HG02588 (cell line): ENCODE measurements at regions not wholly inside any gene's neighbourhood (a gene's known extent, or its start where the extent isn't known, plus 50 kb on each side); places are given as distances from the start of the nearest gene placed in this dataset.
"Not testable (repeated sequence)": the region's sequence is repeated elsewhere in the genome, so short reads cannot be mapped to it uniquely, and the experiment has no call there.

Source experiments
- ATAC-seq: cut with Tn5 transposase; IDR thresholded peaks from one replicate; pipeline ENCODE4 v1.9.1; 2021; ENCODE audit warnings: mild to moderate bottlenecking, moderate library complexity; ENCODE audit not compliant: unreplicated experiment

DNA sequence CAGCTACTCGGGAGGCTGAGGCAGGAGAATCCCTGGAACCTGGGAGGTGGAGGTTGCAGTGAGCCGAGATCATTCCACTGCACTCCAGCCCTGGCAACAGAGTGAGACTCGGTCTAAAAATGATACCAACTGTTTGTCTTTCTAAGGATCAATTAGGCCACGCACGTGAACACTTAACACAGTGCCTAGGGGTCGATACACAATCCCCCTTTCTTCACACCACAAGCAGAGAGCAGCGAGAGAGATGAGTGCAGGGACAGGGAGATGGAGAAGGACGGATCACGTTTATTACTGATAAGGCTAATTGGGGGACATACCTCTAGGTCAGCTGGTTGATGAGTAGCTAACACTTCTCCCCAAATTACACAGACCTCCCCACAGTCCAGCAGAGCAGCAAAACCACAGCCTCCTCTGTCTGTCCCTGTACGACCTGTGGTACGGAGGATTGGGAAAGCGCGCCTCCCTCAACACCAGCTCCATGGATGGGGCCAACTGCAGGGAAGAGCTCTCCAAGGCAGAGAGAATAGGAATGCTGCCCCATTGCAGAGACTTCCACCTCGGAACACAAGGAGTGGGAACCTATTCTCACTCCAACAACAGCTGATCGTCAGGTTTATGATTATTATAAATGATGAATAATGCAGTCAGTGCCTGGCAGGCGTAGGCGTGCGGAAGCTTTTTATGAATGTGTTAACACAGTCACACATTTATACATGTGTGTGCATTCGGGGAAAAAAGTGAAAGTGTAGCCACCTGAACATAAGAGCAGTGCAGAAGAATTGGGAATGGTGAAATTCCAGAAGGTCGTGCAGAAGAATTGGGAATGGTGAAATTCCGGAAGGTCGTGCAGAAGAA, 155.1 kb downstream of the C16orf95 start:
- no peak for ATAC-seq

DNA sequence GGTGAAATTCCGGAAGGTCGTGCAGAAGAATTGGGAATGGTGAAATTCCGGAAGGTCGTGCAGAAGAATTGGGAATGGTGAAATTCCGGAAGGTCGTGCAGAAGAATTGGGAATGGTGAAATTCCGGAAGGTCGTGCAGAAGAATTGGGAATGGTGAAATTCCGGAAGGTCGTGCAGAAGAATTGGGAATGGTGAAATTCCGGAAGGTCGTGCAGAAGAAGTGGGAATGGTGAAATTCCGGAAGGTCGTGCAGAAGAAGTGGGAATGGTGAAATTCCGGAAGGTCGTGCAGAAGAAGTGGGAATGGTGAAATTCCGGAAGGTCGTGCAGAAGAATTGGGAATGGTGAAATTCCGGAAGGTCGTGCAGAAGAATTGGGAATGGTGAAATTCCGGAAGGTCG, 154.4 kb downstream of the C16orf95 start:
- ATAC-seq = not testable (repeated sequence)

DNA sequence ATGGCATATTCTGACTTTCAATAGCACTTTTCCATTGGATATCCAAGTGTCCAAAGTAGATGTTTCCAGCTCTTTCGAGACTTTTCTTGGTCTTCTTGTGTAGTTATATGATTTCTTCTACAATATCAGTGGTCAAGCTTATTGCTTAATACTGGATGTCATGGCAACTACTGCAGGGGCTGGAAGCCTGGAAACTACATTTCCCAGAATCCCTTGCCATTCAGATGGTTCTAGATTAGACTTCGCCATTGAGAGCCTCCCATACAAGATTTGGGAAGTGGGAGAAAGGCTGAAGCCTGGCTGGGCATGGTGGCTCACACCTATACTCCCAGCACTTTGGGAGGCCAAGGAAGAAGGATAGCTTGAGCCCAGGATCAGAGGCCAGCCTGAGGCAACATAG, 153.6 kb downstream of the C16orf95 start:
- no peak for ATAC-seq

DNA sequence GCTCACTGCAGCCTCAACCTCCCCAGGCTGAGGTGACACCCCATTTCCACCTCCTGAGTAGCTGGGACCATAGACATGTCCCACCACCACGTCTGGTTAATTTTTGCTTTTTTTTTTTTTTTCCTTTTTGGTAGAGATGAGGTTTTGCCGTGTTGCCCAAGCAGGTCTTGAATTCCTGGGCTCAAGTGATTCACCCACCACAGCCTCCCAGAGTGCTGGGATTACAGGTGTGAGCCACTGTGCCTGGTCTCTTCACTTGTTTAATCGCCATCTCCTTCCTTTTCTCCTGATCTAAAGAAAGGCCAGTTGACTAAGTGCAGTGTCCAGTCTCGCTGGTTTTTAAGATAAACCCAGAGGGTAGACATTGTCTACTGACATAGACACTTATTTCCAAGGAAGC, 152.0 kb downstream of the C16orf95 start:
- ATAC-seq = no peak

DNA sequence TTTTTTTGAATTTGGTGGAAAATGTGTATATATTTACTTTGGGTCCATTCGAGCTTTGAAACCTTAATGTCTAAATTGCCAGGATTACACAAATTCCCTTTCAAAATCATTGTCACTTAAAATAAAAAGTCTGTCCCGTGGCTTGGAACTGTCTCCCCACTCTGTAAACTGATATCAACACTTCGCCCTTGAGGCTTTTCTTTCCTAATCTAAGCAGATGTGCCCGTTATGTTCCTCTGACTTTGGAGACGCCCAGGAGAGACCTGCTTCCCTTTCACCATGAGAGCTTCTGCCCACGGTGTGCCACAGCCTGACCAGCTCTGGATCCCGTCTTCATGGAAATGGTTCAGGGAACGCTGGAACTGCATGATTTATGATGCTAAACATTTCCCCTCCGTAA, 151.3 kb downstream of the C16orf95 start:
- no peak for ATAC-seq

DNA sequence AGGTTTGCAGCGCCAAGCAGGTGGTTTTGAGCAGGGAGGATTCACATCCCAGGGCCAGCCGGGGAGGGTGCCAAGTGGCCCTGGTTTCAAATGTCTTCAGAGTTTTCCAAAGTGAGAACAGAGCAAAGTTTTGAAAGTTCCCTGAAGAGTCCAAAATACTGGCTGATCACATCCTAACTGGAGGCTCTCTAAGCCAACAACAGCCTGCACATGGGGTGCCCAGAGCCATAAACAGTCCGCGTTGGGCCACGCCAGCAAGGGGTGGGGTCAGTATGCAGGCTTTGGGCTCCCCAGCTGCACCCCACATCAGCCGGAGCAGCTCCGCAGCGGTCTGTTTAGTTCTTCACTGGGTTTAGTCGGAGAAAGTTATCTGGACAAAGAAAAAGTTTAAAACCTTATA, 150.9 kb downstream of the C16orf95 start:
- no peak for ATAC-seq

DNA sequence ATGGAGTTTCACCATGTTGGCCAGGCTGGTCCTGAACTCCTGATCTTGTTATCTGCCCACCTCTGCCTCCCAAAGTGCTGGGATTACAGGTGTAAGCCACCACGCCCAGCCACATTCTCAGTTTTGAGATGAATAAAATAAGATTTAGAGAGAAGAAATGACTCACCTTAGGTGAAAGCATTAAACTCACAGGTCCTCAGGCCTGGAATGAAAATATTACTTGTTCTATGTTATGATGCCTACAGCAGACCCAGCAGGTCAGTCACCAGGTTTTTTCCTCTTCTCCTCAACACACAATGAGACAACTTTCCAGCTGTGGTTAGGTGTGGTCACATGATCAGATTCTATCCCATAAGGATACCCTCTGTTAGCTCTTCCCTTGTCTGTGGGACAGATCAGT, 150.3 kb downstream of the C16orf95 start:
- ATAC-seq = no peak

DNA sequence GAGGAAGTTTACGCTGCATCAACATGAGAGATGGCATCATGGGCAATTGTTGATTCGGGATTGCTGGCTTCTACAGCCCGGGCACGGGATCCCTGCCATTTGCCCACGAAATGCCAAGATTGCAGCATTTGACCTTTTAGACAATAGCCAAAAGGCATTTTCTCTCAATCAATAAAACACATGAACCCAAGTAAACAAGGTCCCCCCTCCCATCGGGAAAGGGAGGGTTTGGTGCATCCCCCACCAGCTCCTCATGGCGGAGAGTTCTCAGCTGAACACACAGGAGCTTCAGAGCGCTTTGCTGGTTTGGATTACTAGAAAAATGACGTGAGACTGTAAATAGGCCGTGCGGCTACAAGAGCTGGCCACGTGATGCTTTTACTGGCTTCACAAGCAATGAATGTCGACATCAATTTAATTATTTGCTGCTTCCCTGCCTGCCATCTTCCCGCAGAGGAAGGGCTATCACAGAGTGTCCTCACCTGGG, 147.6 kb downstream of the C16orf95 start:
- ATAC-seq = no peak

DNA sequence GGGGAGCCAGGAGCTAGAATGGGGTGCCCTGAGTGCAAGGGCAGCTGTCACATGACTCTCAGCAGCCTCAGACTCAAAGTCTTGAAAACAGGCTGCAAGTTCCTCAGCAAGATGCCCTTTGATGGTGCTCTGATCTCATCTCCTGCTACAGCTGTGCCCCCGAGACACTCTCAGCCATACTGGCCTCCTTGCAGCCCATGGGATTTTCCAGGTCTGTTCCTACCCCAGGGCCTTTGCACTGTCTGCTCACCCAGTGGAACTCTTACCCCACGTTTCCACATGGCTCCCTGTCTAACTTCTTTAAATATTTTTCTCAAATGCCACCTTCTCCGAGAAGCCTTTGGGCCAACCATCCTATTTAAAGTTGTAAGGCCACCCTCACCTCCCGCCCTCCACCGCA, 146.9 kb downstream of the C16orf95 start:
- no peak for ATAC-seq

DNA sequence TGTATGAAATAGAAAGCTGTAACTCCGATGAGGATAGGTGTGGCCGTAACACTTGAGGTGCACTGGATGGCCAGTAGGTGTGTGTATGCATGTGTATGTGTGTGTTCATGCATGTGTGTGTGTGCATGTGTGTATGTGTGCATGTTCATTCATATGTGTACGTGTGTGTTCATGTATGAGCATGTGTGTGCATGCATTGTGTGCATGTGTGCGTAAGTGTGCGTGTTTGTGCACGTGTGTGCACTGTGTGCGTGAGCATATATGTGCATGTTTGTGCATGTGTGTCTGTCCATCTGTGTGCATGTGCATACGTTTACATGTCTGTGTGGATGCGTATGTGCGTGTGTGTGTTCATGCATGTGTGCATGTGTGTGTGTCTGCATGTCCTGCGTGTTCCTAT, 145.5 kb downstream of the C16orf95 start:
- no peak for ATAC-seq

DNA sequence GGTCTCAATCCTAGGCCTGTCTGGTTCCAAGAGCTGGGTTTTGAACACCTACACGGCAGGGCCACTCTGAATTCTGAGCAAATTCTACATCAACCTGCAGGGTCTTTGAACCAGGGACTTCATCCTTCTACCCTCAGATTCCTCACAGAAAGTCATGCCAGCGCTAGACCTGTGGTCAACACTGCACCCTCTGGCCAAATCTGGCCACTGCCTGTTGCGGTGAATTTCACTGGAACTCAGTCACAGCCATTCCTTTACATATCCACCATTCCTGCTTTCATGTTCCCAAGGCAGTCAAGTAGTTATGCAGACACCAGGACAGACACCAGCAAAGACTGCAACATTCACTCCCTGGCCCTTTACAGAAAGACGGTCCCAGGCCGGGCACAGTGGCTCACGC, 144.6 kb downstream of the C16orf95 start:
- no peak for ATAC-seq

DNA sequence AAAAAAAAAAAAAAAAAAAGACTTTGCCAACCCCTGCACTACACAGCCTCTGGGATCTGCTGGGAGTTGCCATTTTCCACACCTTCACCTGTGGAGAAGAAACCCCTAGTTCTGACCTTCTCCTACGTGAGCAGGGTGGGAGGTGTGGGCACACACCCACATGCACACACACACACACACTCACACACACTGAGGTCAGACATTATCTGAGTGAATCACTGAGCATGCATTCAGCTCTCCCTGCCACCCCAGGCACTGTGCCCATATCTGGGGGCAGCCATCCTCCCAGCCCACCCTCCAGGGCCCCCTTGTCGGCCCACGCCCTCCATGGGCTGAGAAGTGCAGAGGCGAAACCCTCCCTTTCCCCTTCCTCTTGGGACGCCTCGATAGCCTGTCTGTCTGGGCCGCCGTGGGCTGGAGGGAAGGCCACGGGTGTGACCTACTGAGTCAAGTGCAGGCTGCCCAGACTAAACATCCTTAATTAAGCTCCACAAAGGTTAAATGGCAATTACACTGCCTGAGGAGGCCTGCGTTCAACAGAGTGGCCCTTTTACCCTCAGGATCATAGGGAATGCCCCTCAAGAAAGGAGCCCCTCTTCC, 143.8 kb downstream of the C16orf95 start:
- ATAC-seq = no peak

DNA sequence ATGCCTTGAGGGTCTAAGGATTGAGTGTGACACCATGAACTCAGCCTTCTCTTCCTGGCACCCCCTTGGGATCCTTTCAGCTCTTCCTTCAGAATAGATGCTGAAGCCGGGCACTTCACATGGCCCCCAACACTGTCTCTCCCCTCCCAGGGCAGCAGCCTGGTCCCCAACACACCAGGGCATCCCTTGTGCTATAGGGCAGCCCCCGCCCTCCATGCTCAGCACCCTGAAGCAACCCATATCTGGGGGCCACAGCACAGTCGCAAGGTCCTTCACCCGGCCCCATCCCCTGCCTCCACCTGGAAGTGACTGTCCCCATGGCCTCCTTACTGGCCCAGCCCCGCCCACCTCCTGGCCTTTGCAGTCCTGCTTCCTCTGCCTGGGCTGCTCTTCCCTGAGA, 143.1 kb downstream of the C16orf95 start:
- no peak for ATAC-seq

DNA sequence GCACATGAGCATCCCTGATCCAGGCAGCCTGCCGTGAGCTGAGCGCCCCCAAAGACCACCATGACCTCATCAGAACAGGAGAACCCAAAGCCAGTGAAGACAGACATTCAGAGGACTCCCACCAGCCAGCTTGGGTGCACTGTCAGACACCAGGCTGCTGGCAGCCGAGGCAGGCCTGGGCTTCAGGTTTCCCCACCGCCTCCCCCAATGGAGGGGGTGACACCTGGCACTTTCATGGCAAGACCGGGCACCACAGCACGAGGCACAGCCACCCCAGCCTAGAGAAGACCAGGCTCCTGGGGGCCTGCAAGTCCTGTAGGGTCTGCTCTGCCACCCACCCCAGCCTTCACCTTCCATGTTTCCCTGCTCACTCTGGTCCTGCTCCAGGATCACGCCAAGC, 140.5 kb downstream of the C16orf95 start:
- no peak for ATAC-seq

DNA sequence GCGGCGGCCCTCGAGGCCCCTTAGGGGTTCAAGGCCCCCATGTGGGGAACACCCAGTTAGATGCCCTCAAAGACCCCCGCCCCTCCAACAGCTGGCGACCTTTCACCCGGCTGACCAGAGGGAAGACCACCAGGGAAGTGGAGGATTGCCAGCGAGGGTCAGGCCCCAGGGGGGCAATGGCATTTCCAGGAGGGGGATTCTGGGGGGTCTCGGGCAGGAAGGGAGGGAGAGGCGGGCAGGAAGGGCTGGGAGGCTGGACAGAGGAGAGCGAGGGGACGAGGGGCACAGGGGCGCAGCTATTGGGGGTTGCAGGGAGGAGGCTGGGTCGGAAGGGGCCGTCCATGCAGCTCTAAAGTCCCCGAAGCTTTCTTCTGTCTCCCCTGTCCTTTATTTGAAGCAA, 139.5 kb downstream of the C16orf95 start:
- ATAC-seq = no peak

DNA sequence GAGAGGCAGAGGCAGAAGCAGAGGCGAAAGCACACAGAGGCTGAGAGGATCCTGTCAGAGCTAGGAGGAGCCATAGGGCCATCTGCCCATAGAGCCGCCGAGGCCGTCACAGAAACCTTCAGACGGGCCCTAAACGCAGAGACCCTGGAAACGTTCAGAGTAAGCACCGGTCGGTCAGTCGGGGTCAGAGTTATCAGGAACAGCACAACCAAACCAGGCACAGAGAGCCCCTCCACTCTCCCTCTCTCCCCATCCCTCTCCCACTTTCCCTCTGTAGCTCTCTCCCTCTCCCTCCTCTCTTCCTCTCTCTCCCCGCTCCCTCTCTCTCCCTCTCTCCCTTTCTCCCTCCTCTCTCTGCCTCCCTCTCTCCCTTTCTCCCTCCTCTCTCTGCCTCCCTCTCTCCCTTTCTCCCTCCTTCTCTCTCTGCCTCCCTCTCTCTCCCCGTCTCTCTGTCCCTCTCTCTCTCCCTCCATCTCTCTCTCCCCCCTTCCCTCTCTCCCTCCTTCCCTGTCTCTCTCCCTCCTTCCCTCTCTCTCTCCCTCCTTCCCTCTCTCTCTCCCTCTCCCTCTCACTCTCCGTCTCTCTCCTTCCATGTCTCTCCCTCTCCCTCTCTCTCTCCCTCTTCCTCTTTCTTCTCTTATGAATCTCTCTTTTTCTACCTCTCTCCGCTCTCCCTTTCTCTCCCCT, 138.9 kb downstream of the C16orf95 start:
- no peak for ATAC-seq

DNA sequence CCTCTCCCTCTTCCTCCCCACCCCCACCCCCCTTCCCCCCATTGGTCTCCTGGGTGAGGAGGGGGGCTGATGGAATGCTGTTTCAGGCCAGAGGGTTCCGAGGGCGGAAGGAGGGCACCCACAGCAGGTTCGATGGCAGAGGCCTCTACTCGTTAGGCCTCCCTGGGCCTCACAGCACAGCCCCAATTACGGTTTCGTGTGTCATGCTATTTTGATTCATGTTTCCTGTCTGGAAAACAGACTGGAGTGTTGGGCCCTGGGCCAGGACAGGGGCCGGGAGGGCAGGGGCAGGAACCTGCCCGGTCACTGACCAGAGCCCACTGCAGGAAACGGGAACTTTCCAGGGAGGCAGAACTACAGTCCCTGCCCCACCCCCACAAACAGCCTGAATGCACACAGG, 138.2 kb downstream of the C16orf95 start:
- ATAC-seq = no peak

DNA sequence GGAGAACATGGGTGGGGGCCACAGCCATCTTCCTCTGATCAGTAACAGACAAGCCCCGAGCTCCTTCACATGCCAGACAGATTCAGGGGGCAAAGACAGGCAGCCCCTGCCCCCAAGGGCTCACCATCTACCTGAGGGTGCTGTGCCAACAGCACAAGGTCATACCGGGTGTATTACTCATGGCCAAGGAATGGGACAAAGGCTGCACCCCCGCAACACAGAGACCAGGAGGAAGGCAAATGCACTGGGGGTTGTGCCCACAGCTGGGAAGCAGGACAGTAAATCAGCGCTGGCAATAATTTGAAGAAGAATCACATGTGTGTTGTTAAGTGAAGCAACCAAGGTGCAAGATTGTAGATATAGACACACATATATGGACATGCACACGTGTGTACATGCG, 137.1 kb downstream of the C16orf95 start:
- no peak for ATAC-seq

DNA sequence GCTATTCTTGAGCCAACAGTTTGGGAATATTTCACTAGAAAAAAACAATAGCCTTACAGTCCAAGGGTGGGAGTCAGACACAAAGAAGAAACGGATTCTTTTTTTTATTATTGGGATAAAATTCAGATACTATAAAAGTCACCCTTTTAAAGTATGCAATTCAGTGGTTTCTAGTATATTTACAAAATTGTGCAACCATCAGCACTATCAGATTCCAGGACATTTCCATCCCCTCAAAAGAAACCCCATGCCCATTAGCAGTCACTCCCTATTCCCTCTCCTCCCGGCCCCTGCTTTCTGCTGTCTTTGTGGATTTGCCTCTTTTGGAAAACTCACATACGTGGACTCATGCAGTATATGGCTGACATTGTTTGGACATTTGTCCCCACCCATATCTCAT, 134.4 kb downstream of the C16orf95 start:
- ATAC-seq = no peak

DNA sequence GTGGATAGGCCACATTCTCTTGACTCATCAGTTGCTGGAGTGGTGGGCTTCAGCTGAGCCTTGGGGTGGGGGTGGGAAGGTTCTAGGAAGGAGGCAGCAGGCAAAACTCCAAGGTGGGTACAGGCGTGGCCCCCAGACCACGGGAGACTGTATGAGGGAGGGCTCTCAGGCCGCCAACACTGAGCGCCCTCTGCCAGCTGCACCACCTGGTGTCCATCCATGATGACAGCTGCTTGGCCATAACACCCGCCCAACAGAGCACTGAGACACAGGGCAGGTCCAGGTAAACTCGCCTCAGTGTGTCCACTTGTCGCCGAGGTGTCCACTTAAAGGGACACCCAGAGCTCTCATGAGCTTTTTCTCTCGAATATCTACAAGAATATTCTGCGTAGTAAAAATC, 133.5 kb downstream of the C16orf95 start:
- ATAC-seq = no peak

DNA sequence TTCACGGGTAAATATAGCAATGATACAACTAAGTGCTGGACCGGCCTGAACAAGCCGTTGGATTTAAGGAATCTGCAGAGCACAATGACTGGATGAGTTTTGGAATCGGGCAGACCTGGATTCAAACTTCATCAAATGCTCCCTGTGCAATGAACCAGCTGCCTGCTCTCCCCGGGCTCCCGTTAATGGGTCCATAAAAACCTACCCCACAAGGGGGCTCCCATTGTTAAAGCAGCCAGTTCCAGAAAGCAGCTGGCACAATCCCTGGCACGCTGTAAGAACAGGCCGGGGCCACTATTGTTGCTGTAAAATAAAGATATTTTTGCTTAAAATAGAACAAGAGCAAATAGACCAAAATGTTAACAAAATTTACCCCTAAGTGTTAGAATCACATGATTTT, 131.9 kb downstream of the C16orf95 start:
- no peak for ATAC-seq

DNA sequence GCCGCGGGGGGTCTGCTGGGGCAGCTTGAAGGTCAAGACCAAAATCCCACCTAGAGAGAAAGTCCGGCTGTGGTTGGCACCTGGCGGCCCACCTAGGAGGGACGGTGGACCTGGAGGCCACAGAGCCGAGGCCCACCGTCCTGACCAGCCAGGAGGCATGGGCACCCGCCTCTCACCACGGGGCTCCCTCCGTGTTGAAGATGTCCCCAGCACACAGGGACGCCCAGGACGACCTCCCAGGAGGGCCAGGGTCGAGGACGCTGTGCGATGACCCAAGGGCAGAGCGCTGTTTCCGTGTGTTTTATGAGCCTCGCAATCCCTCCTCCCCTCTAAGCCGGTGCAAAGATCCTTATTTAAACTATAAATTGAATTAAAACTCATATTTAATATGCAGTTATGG, 131.2 kb downstream of the C16orf95 start:
- no peak for ATAC-seq
